Stomach (tissue), 8 donors: ENCODE measurements at regions not wholly inside any gene's neighbourhood (a gene's known extent, or its start where the extent isn't known, plus 50 kb on each side); places are given as distances from the start of the nearest gene placed in this dataset.
"Not testable (repeated sequence)": the region's sequence is repeated elsewhere in the genome, so short reads cannot be mapped to it uniquely, and the experiment has no call there.

Source experiments
- DNase-seq, 2 donors: peaks; one replicate each; pipeline versions ENCODE4 v3.0.0 to v3.0.0-alpha.2; 2013 to 2019
- H3K27ac ChIP-seq, 5 donors: fragments of 200-600 bp in 4 of 5; sonication (generic) in 4 of 5; one replicate each; pipeline ENCODE4 v1.5.1; 2013 to 2019; ENCODE audit warnings: mild to moderate bottlenecking in 1 of 5, moderate library complexity in 1 of 5
- H3K27me3 ChIP-seq, 3 donors: fragments of 200-600 bp; sonication (generic); one replicate each; pipeline ENCODE4 v1.5.1; 2017 to 2019; ENCODE audit warnings: mixed run types in 1 of 3
- H3K36me3 ChIP-seq, 4 donors: fragments of 200-600 bp; sonication (generic); 1 replicate in 3 of 4; 2 replicates in 1 of 4; pipeline ENCODE4 v1.5.1; 2016 to 2019
- H3K4me1 ChIP-seq, 4 donors: fragments of 200-600 bp; sonication (generic); one replicate each; pipeline ENCODE4 v1.5.1; 2016 to 2019
- H3K4me3 ChIP-seq, 4 donors: fragments of 200-600 bp; sonication (generic) in 3 of 4; one replicate each; pipeline ENCODE4 v1.5.1; 2016 to 2019; ENCODE audit warnings: mild to moderate bottlenecking in 1 of 4
- H3K9me3 ChIP-seq, 4 donors: fragments of 200-600 bp; sonication (generic); one replicate each; pipeline ENCODE4 v1.5.1; 2016 to 2019
- CTCF ChIP-seq, 7 experiments: fragments of 450-650 bp in 4 of 7; fragments of 200-600 bp in 3 of 7; sonication (generic) in 3 of 7; IDR thresholded peaks; one replicate each; pipeline ENCODE4 v1.5.1; 2016 to 2019; ENCODE audit warnings: antibody characterized with exemption in 7 of 7, control low read depth in 2 of 7, mild to moderate bottlenecking in 1 of 7
- EP300 ChIP-seq: sonication (generic); formaldehyde crosslinking; IDR thresholded peaks from one replicate; pipeline ENCODE4 v1.6.1; 2017; ENCODE audit warnings: antibody characterized with exemption
- POLR2A ChIP-seq, 4 donors: fragments of 450-650 bp; IDR thresholded peaks; one replicate each; pipeline ENCODE4 v1.6.1; 2016; ENCODE audit warnings: antibody characterized with exemption in 4 of 4, control low read depth in 2 of 4, mild to moderate bottlenecking in 1 of 4, moderate library complexity in 1 of 4
- POLR2AphosphoS5 ChIP-seq, 3 donors: sonication (generic); formaldehyde crosslinking; IDR thresholded peaks; one replicate each; pipeline ENCODE4 v1.6.1; 2016; ENCODE audit warnings: antibody characterized with exemption in 3 of 3
- WGBS, 5 donors: extraction: QIAGEN DNeasy Blood & Tissue Kit in 3 of 5; methylation state at CpG; one replicate each; pipeline versions ENCODE4 v1.1.5 to v1.1.7; 2013 to 2018; 5-methylcytosine and 5-hydroxymethylcytosine counted together
- intact Hi-C: fragments of 100-400 bp; cut with DNase I; formaldehyde crosslinking; loops from one replicate; pipeline ENCODE4 v1.15.1; 2023; ENCODE audit warnings: low total_unique reads
- donor health status: healthy with polysubstance abuse.
- donor health status: Bipolar disorder and iron deficiency.
- donor health status: healthy.

- no peaks in the 10 kb centered on the region for H3K27me3 ChIP-seq
- intact Hi-C loops = no loop called here
- no peaks in the 10 kb centered on the region for H3K9me3 ChIP-seq
- DNase-seq = peak; percentile 25 to 40
- no peak overlapping the region for H3K4me3 ChIP-seq
- no peaks in the 10 kb centered on the region for H3K36me3 ChIP-seq
- no peaks in the 10 kb centered on the region for H3K4me1 ChIP-seq
- 45 to 59% (median 50%) methylated on average over 6 of the region's 6 CpGs for WGBS, 5 donors
- TF ChIP-seq POLR2A (IDR thresholded peaks at IDR 0.05) (no peak), POLR2AphosphoS5 (IDR thresholded peaks at IDR 0.05) (no peak), CTCF (IDR thresholded peaks at IDR 0.05) (no peak), EP300 (no peak)
- H3K27ac ChIP-seq = no peak overlapping the region
Observed at GRCh38 chr3:11735638-11736037, 91.9 kb upstream of the VGLL4 start.

DNA sequence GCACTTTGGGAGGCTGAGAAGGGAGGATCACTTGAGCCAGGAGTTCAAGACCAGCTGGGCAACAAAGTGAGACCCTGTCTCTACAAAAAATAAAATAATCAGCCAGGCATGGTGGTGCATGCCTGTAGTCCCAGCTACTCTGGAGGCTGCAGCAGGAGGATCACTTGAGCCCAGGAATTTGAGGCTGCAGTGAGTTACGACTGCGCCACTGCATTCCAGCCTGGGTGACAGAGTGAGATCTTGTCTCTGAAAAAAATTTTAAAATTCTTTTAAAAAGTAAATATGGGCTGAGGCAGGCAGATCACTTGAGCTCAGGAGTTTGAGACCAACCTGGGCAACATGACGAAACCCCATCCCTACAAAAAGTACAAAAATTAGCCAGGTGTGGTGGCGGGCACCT is 91.4 kb upstream of the VGLL4 start:
- H3K27me3 ChIP-seq, DNase-seq, intact Hi-C loops, H3K9me3 ChIP-seq, H3K4me1 ChIP-seq, H3K4me3 ChIP-seq, H3K27ac ChIP-seq, H3K36me3 ChIP-seq: not testable (repeated sequence)
- WGBS, 5 donors = 95 to 100% (median 98%) methylated on average over 4 of the region's 4 CpGs

DNA sequence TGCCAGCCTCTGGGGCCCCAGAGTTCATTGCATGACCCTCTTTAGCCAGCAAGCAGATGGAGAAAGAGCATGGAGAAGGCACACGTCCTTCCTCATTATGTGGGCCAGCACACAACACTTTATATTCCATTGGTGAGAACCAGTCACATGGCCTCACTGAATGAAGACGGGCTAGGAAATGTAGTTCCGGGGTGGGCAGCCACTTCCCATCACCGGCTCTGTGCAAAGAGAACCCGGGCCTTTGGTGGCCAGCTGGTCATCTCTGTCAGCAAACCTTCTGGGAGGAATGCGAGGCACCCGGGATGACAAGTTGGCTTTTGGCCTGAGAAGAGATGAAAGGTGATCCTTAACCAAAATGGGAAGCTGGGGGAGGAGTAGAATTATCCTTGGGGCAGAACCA is 90.2 kb upstream of the VGLL4 start:
- intact Hi-C loops = no loop called here
- no peak for DNase-seq
- TF ChIP-seq POLR2A (IDR thresholded peaks at IDR 0.05) = no peak
- Histone ChIP-seq H3K27me3 (no peaks in the 10 kb centered on the region), H3K27ac (no peak overlapping the region), H3K9me3 (no peaks in the 10 kb centered on the region), H3K36me3 (no peaks in the 10 kb centered on the region), H3K4me1 (no peaks in the 10 kb centered on the region), H3K4me3 (no peak overlapping the region)
- WGBS, 5 donors = 85 to 91% (median 89%) methylated on average over 7 of the region's 7 CpGs

DNA sequence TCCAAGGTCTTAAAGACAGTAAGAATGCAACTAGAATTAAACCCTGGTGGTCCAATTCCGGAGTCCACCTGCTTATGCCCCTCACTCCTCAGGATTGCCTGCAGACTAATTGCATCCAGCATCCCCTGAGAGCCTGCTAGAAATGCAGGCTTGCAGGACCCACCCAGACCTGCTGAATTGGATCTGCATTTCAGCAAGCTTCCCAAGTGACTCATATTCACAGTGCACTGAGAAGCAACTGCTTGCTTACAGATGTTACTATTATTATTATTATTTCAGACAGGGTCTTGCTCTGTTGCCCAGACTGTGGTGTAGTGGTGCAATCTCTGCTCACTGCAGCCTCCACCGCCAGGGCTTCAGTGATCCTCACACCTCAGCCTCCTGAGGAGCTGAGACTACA is 83.5 kb upstream of the VGLL4 start:
- intact Hi-C loops = no loop called here
- TF ChIP-seq POLR2AphosphoS5 (IDR thresholded peaks at IDR 0.05) (no peak), EP300 (no peak), POLR2A (IDR thresholded peaks at IDR 0.05) (no peak)
- DNase-seq = no peak
- H3K27ac ChIP-seq = no peak overlapping the region
- no peaks in the 10 kb centered on the region for H3K9me3 ChIP-seq
- 83 to 95% (median 92%) methylated on average over 2 of the region's 2 CpGs for WGBS, 5 donors
- no peak overlapping the region for H3K4me3 ChIP-seq
- H3K27me3 ChIP-seq = no peaks in the 10 kb centered on the region
- H3K4me1 ChIP-seq = no peaks in the 10 kb centered on the region
- no peaks in the 10 kb centered on the region for H3K36me3 ChIP-seq

- H3K36me3 ChIP-seq = no peaks in the 10 kb centered on the region
- no peaks in the 10 kb centered on the region for H3K9me3 ChIP-seq
- no peak for TF ChIP-seq CTCF (IDR thresholded peaks at IDR 0.05)
- TF ChIP-seq EP300 = no peak
- TF ChIP-seq POLR2AphosphoS5 (IDR thresholded peaks at IDR 0.05) = no peak
- TF ChIP-seq POLR2A (IDR thresholded peaks at IDR 0.05) = no peak
- H3K27me3 ChIP-seq = no peaks in the 10 kb centered on the region
- no peak for DNase-seq
- 76 to 82% (median 81%) methylated on average over 3 of the region's 3 CpGs for WGBS, 5 donors
- H3K4me1 ChIP-seq = peaks cover 0 to 10% (median 5%) of the 10 kb centered on the region in 4 donors
- intact Hi-C loops = no loop called here
- H3K4me3 ChIP-seq = no peak overlapping the region
- H3K27ac ChIP-seq = no peak overlapping the region
Observed at GRCh38 chr3:11726146-11726545, 82.4 kb upstream of the VGLL4 start.

DNA sequence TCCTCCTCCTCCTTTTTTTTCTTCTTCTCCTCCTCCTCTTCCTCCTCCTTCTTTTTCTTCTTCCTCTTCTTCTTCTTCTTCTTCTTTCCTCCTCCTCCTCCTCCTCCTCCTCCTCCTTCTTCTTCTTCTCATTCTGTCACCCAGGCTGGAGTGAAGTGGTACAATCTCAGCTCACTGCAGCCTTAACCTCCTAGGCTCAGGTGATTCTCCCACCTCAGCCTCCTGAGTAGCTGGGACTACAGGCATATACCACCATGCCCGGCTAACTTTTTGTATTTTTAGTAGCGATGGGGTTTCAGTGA is 81.6 kb upstream of the VGLL4 start:
- H3K9me3 ChIP-seq, H3K36me3 ChIP-seq, DNase-seq, H3K27ac ChIP-seq, H3K4me3 ChIP-seq, H3K27me3 ChIP-seq, intact Hi-C loops: not testable (repeated sequence)
- peaks cover 0 to 18% (median 11%) of the 10 kb centered on the region in 4 donors for H3K4me1 ChIP-seq
- 94 to 100% (median 100%) methylated on average over 2 of the region's 2 CpGs for WGBS, 5 donors
